Thyroid gland (tissue), 4 donors: ENCODE measurements at regions not wholly inside any gene's neighbourhood (a gene's known extent, or its start where the extent isn't known, plus 50 kb on each side); places are given as distances from the start of the nearest gene placed in this dataset.

ENCODE experiments used
- DNase-seq, 2 donors: peaks; one replicate each; pipeline ENCODE4 v3.0.0-alpha.2; 2019
- H3K27ac ChIP-seq, 3 donors: fragments of 200-600 bp; sonication (generic); 1 replicate in 2 of 3; 2 replicates in 1 of 3; pipeline ENCODE4 v1.5.1; 2016 to 2019; ENCODE audit warnings: mild to moderate bottlenecking in 1 of 3, moderate library complexity in 1 of 3
- H3K27me3 ChIP-seq: fragments of 200-600 bp; sonication (generic); one replicate; pipeline ENCODE4 v1.5.1; 2019
- H3K36me3 ChIP-seq, 2 donors: fragments of 200-600 bp; sonication (generic); one replicate each; pipeline ENCODE4 v1.5.1; 2016 to 2019
- H3K4me1 ChIP-seq, 2 donors: fragments of 200-600 bp; sonication (generic); one replicate each; pipeline ENCODE4 v1.5.1; 2017 to 2019
- H3K4me3 ChIP-seq, 3 donors: fragments of 200-600 bp; sonication (generic); replicated peaks in 1 of 3; 1 replicate in 2 of 3; 2 replicates in 1 of 3; pipeline ENCODE4 v1.5.1; 2016; ENCODE audit warnings: mild to moderate bottlenecking in 1 of 3
- H3K9me3 ChIP-seq: fragments of 200-600 bp; sonication (generic); one replicate; pipeline ENCODE4 v1.5.1; 2017
- POLR2A ChIP-seq, 2 donors: fragments of 450-650 bp; IDR thresholded peaks; one replicate each; pipeline ENCODE4 v1.6.1; 2017; ENCODE audit warnings: antibody characterized with exemption in 2 of 2, mild to moderate bottlenecking in 2 of 2, moderate library complexity in 1 of 2
- WGBS, 2 donors: methylation state at CpG; one replicate each; pipeline ENCODE4 v1.1.5; 2017; 5-methylcytosine and 5-hydroxymethylcytosine counted together
- intact Hi-C: fragments of 100-400 bp; cut with DNase I; formaldehyde crosslinking; loops from one replicate; pipeline ENCODE4 v1.15.1; 2023
- TF ChIP-seq, protein P1 (sequence below), 6 experiments: fragments of 200-600 bp in 3 of 6; fragments of 450-650 bp in 3 of 6; sonication (generic) in 3 of 6; IDR thresholded peaks; one replicate each; pipeline ENCODE4 v1.5.1; 2016 to 2019; ENCODE audit warnings: antibody characterized with exemption in 6 of 6, mild to moderate bottlenecking in 2 of 6, inconsistent platforms in 1 of 6, moderate library complexity in 1 of 6

- Histone ChIP-seq H3K27ac (no peak overlapping the region), H3K4me3 (no peak overlapping the region), H3K27me3 (no peaks in the 10 kb centered on the region), H3K36me3 (no peaks in the 10 kb centered on the region), H3K9me3 (no peaks in the 10 kb centered on the region), H3K4me1 (no peaks in the 10 kb centered on the region)
- no peak for DNase-seq
- 42 to 45% methylated on average over 3 of the region's 3 CpGs for WGBS, 2 donors
- no peak for TF ChIP-seq POLR2A (IDR thresholded peaks at IDR 0.05)
- TF ChIP-seq, protein P1, sequence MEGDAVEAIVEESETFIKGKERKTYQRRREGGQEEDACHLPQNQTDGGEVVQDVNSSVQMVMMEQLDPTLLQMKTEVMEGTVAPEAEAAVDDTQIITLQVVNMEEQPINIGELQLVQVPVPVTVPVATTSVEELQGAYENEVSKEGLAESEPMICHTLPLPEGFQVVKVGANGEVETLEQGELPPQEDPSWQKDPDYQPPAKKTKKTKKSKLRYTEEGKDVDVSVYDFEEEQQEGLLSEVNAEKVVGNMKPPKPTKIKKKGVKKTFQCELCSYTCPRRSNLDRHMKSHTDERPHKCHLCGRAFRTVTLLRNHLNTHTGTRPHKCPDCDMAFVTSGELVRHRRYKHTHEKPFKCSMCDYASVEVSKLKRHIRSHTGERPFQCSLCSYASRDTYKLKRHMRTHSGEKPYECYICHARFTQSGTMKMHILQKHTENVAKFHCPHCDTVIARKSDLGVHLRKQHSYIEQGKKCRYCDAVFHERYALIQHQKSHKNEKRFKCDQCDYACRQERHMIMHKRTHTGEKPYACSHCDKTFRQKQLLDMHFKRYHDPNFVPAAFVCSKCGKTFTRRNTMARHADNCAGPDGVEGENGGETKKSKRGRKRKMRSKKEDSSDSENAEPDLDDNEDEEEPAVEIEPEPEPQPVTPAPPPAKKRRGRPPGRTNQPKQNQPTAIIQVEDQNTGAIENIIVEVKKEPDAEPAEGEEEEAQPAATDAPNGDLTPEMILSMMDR (IDR thresholded peaks at IDR 0.05): no peak
- intact Hi-C loops: no loop called here
Observed at GRCh38 chr16:22633799-22634198, 123.1 kb downstream of the NPIPB5 start.

DNA sequence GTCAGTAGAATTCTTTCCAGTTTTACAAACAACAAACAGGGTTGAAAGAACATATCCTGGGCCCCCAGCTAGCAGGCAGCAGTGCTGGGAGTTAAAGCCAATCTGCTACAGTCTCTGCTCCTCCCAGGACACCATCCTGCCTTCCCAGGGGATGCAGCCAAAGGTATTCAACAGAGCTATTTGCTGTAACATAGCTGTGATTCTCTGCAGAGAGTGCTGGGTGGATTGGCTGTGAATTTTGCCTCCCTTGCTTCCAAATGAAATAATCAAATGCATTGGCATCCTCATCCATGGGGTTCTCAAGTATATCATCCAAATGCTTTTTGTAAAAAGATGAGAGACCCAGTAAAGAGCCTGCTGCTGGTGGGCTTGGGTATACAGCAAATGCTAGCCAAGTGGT, 124.3 kb downstream of the NPIPB5 start:
- Histone ChIP-seq H3K4me1 (no peaks in the 10 kb centered on the region), H3K27ac (no peak overlapping the region), H3K4me3 (no peak overlapping the region), H3K9me3 (no peaks in the 10 kb centered on the region), H3K27me3 (no peaks in the 10 kb centered on the region), H3K36me3 (no peaks in the 10 kb centered on the region)
- TF ChIP-seq POLR2A (IDR thresholded peaks at IDR 0.05): no peak
- TF ChIP-seq, protein P1 (IDR thresholded peaks at IDR 0.05): no peak
- DNase-seq: no peak
- intact Hi-C loops: no loop called here

GRCh38 chr16:22635357-22635761, 124.7 kb downstream of the NPIPB5 start:
- Histone ChIP-seq H3K9me3 (no peaks in the 10 kb centered on the region), H3K27ac (no peak overlapping the region), H3K27me3 (no peaks in the 10 kb centered on the region), H3K4me1 (no peaks in the 10 kb centered on the region), H3K36me3 (no peaks in the 10 kb centered on the region), H3K4me3 (no peak overlapping the region)
- intact Hi-C loops: no loop called here
- 12 to 17% methylated on average over 2 of the region's 2 CpGs for WGBS, 2 donors
- TF ChIP-seq, protein P1 (IDR thresholded peaks at IDR 0.05): no peak
- TF ChIP-seq POLR2A (IDR thresholded peaks at IDR 0.05): no peak
- no peak for DNase-seq

DNA sequence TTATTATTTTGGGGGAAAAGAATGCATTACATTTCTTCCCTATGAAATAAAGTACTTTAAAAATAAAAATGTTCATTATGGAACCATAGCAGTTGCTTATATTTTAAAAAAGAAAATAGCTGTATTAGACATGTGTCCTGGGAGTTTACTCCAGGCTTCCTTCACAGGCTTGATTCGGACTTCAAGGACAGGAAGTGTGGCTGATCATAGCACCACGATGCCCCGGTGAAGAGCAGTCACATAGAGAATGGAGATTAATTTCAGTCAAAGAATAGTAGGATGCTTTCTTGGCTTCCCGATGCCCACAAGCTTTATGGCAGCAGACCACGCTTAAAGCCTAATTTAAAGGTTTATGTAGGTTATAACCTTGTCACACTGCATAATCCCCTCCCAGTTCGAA, 125.1 kb downstream of the NPIPB5 start:
- Histone ChIP-seq H3K4me1 (no peaks in the 10 kb centered on the region), H3K27ac (no peak overlapping the region), H3K4me3 (no peak overlapping the region), H3K36me3 (no peaks in the 10 kb centered on the region), H3K9me3 (no peaks in the 10 kb centered on the region), H3K27me3 (no peaks in the 10 kb centered on the region)
- no peak for TF ChIP-seq POLR2A (IDR thresholded peaks at IDR 0.05)
- TF ChIP-seq, protein P1 (IDR thresholded peaks at IDR 0.05): no peak
- DNase-seq: no peak
- intact Hi-C loops: no loop called here
- WGBS, 2 donors: 39 to 42% methylated on average over 6 of the region's 6 CpGs

GRCh38 chr16:22638393-22639206, 127.9 kb downstream of the NPIPB5 start:
- H3K4me3 ChIP-seq: no peak overlapping the region
- no peaks in the 10 kb centered on the region for H3K9me3 ChIP-seq
- intact Hi-C loops: no loop called here
- DNase-seq: no peak
- 78 to 80% methylated on average over 8 of the region's 8 CpGs for WGBS, 2 donors
- H3K27ac ChIP-seq: no peak overlapping the region
- TF ChIP-seq, protein P1 (IDR thresholded peaks at IDR 0.05): no peak
- TF ChIP-seq POLR2A (IDR thresholded peaks at IDR 0.05): no peak
- no peaks in the 10 kb centered on the region for H3K27me3 ChIP-seq
- no peaks in the 10 kb centered on the region for H3K4me1 ChIP-seq
- no peaks in the 10 kb centered on the region for H3K36me3 ChIP-seq
